ENCODE measurements at regions not wholly inside any gene's neighbourhood (a gene's known extent, or its start where the extent isn't known, plus 50 kb on each side); places are given as distances from the start of the nearest gene placed in this dataset.
"Not testable (repeated sequence)": the region's sequence is repeated elsewhere in the genome, so short reads cannot be mapped to it uniquely, and the experiment has no call there.

- ATAC-seq = no peak
- TF ChIP-seq BACH2 (CRISPR knock-in tag; IDR thresholded peaks at IDR 0.05; ENCODE audit: borderline replicate concordance) (no peak), ZFP30 (CRISPR knock-in tag; IDR thresholded peaks at IDR 0.05) (no peak), CREB5 (CRISPR knock-in tag; IDR thresholded peaks at IDR 0.05; ENCODE audit: low read depth) (no peak)
These were observed 100.4 kb downstream of the PLSCR2 start for GRCh38 chr3:146368882-146369523.

GRCh38 chr3:146359841-146360240, 108.9 kb upstream of the PLSCR4 start:
- TF ChIP-seq BACH2 (CRISPR knock-in tag; IDR thresholded peaks at IDR 0.05; ENCODE audit: borderline replicate concordance) (no peak), OSR1 (CRISPR knock-in tag; IDR thresholded peaks at IDR 0.05) (no peak), GLIS3 (CRISPR knock-in tag; IDR thresholded peaks at IDR 0.05) (no peak), ZFP30 (CRISPR knock-in tag; IDR thresholded peaks at IDR 0.05) (no peak), SNAI2 (CRISPR knock-in tag; IDR thresholded peaks at IDR 0.05) (no peak), ISL1 (CRISPR knock-in tag; IDR thresholded peaks at IDR 0.05) (no peak), ZFP3 (CRISPR knock-in tag; IDR thresholded peaks at IDR 0.05) (no peak), RARB (CRISPR knock-in tag; IDR thresholded peaks at IDR 0.05) (no peak), POU6F1 (CRISPR knock-in tag; IDR thresholded peaks at IDR 0.05; ENCODE audit: borderline replicate concordance, low read depth) (no peak), TCF4 (CRISPR knock-in tag; IDR thresholded peaks at IDR 0.05; ENCODE audit: borderline replicate concordance) (no peak)
- TF ChIP-seq, protein P1, sequence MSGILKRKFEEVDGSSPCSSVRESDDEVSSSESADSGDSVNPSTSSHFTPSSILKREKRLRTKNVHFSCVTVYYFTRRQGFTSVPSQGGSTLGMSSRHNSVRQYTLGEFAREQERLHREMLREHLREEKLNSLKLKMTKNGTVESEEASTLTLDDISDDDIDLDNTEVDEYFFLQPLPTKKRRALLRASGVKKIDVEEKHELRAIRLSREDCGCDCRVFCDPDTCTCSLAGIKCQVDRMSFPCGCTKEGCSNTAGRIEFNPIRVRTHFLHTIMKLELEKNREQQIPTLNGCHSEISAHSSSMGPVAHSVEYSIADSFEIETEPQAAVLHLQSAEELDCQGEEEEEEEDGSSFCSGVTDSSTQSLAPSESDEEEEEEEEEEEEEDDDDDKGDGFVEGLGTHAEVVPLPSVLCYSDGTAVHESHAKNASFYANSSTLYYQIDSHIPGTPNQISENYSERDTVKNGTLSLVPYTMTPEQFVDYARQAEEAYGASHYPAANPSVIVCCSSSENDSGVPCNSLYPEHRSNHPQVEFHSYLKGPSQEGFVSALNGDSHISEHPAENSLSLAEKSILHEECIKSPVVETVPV (CRISPR knock-in tag; IDR thresholded peaks at IDR 0.05) = no peak
- TF ChIP-seq, protein P2, sequence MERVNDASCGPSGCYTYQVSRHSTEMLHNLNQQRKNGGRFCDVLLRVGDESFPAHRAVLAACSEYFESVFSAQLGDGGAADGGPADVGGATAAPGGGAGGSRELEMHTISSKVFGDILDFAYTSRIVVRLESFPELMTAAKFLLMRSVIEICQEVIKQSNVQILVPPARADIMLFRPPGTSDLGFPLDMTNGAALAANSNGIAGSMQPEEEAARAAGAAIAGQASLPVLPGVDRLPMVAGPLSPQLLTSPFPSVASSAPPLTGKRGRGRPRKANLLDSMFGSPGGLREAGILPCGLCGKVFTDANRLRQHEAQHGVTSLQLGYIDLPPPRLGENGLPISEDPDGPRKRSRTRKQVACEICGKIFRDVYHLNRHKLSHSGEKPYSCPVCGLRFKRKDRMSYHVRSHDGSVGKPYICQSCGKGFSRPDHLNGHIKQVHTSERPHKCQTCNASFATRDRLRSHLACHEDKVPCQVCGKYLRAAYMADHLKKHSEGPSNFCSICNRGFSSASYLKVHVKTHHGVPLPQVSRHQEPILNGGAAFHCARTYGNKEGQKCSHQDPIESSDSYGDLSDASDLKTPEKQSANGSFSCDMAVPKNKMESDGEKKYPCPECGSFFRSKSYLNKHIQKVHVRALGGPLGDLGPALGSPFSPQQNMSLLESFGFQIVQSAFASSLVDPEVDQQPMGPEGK (CRISPR knock-in tag; IDR thresholded peaks at IDR 0.05; ENCODE audit: borderline replicate concordance) = no peak
- no peak for ATAC-seq

DNA sequence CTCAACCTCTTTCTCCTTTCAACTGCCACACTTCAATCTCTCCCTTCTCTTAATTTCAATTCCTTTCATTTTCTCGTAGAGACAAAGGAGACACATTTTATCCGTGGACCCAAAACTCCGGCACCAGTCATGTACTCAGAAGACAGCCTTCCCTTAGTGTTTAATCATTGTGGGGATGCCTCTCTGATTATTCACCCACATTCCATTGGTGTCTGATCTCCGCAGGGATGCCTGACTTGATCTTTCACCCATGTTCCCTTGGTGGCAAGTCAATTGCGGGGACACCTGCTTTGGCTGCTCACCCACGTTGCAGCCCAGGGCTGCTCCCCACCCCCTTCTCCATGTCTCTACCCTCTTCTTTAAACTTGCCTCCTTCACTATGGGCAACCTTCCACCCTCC, 103.5 kb upstream of the PLSCR4 start:
- not testable (repeated sequence) for ATAC-seq

GRCh38 chr3:146350852-146351251, 99.9 kb upstream of the PLSCR4 start:
- ATAC-seq = no peak
- TF ChIP-seq, protein P2 (CRISPR knock-in tag; IDR thresholded peaks at IDR 0.05; ENCODE audit: borderline replicate concordance) = no peak
- no peak for TF ChIP-seq ZFP3 (CRISPR knock-in tag; IDR thresholded peaks at IDR 0.05)

GRCh38 chr3:146345900-146346299, 95.0 kb upstream of the PLSCR4 start:
- no peak for TF ChIP-seq ISL1 (CRISPR knock-in tag; IDR thresholded peaks at IDR 0.05)
- no peak for TF ChIP-seq GLIS3 (CRISPR knock-in tag; IDR thresholded peaks at IDR 0.05)
- TF ChIP-seq, protein P2 (CRISPR knock-in tag; IDR thresholded peaks at IDR 0.05; ENCODE audit: borderline replicate concordance) = no peak
- no peak for TF ChIP-seq ZFP3 (CRISPR knock-in tag; IDR thresholded peaks at IDR 0.05)
- no peak for ATAC-seq
